ENCODE measurements at regions not wholly inside any gene's neighbourhood (a gene's known extent, or its start where the extent isn't known, plus 50 kb on each side); places are given as distances from the start of the nearest gene placed in this dataset.

GRCh38 chr3:65096110-65096745 is 408.4 kb upstream of the ADAMTS9 start:
- Histone ChIP-seq H3K27me3 (ENCODE audit: control insufficient read depth, insufficient read depth, low read length) (no peaks in the 10 kb centered on the region), H2AFZ (no peak overlapping the region), H3K4me1 (no peaks in the 10 kb centered on the region), H3K4me3 (ENCODE audit: low read depth, low read length) (no peak overlapping the region), H3K36me3 (ENCODE audit: control insufficient read depth, insufficient read depth, low read length) (no peaks in the 10 kb centered on the region), H3K79me2 (no peaks in the 10 kb centered on the region), H3K9me3 (ENCODE audit: control insufficient read depth, low read length) (no peaks in the 10 kb centered on the region), H3K4me2 (ENCODE audit: low read length) (no peak overlapping the region), H3K9ac (no peak overlapping the region), H3K27ac (no peak overlapping the region)
- no peak for TF ChIP-seq CTCF (IDR thresholded peaks at IDR 0.05)

- Histone ChIP-seq H3K4me2 (ENCODE audit: low read length) (no peak overlapping the region), H2AFZ (no peak overlapping the region), H3K36me3 (ENCODE audit: control insufficient read depth, insufficient read depth, low read length) (no peaks in the 10 kb centered on the region), H3K4me1 (no peaks in the 10 kb centered on the region), H3K9ac (no peak overlapping the region), H3K4me3 (ENCODE audit: low read depth, low read length) (no peak overlapping the region), H3K9me3 (ENCODE audit: control insufficient read depth, low read length) (no peaks in the 10 kb centered on the region), H3K27me3 (ENCODE audit: control insufficient read depth, insufficient read depth, low read length) (no peaks in the 10 kb centered on the region), H3K79me2 (no peaks in the 10 kb centered on the region), H3K27ac (no peak overlapping the region)
- TF ChIP-seq CTCF (IDR thresholded peaks at IDR 0.05) = no peak
Measured at GRCh38 chr3:65094723-65095122, 406.9 kb upstream of the ADAMTS9 start.

- Histone ChIP-seq H3K4me2 (ENCODE audit: low read length) (no peak overlapping the region), H3K27me3 (ENCODE audit: control insufficient read depth, insufficient read depth, low read length) (no peaks in the 10 kb centered on the region), H3K9ac (no peak overlapping the region), H3K36me3 (ENCODE audit: control insufficient read depth, insufficient read depth, low read length) (no peaks in the 10 kb centered on the region), H3K27ac (no peak overlapping the region), H3K9me3 (ENCODE audit: control insufficient read depth, low read length) (no peaks in the 10 kb centered on the region), H2AFZ (no peak overlapping the region), H3K4me1 (no peaks in the 10 kb centered on the region), H3K79me2 (no peaks in the 10 kb centered on the region), H3K4me3 (ENCODE audit: low read depth, low read length) (no peak overlapping the region)
- TF ChIP-seq CTCF (IDR thresholded peaks at IDR 0.05) = no peak
Measured at GRCh38 chr3:65093641-65094040, 405.8 kb upstream of the ADAMTS9 start.

GRCh38 chr3:65091565-65091964 is 403.8 kb upstream of the ADAMTS9 start:
- Histone ChIP-seq H3K27ac (no peak overlapping the region), H3K4me2 (ENCODE audit: low read length) (no peak overlapping the region), H3K4me3 (ENCODE audit: low read depth, low read length) (no peak overlapping the region), H3K9me3 (ENCODE audit: control insufficient read depth, low read length) (no peaks in the 10 kb centered on the region), H3K4me1 (peaks cover 8% of the 10 kb centered on the region), H2AFZ (no peak overlapping the region), H3K36me3 (ENCODE audit: control insufficient read depth, insufficient read depth, low read length) (no peaks in the 10 kb centered on the region), H3K79me2 (no peaks in the 10 kb centered on the region), H3K9ac (no peak overlapping the region), H3K27me3 (ENCODE audit: control insufficient read depth, insufficient read depth, low read length) (no peaks in the 10 kb centered on the region)
- no peak for TF ChIP-seq CTCF (IDR thresholded peaks at IDR 0.05)

GRCh38 chr3:65083240-65083639 is 395.4 kb upstream of the ADAMTS9 start:
- peaks cover 8% of the 10 kb centered on the region for H3K4me1 ChIP-seq

More at GRCh38 chr3:65083240-65083639, 395.4 kb upstream of the ADAMTS9 start:
- Histone ChIP-seq H3K36me3 (ENCODE audit: control insufficient read depth, insufficient read depth, low read length) (no peaks in the 10 kb centered on the region), H3K9me3 (ENCODE audit: control insufficient read depth, low read length) (no peaks in the 10 kb centered on the region), H2AFZ (no peak overlapping the region), H3K27ac (no peak overlapping the region), H3K79me2 (no peaks in the 10 kb centered on the region), H3K4me2 (ENCODE audit: low read length) (no peak overlapping the region), H3K4me3 (ENCODE audit: low read depth, low read length) (no peak overlapping the region), H3K27me3 (ENCODE audit: control insufficient read depth, insufficient read depth, low read length) (no peaks in the 10 kb centered on the region), H3K9ac (no peak overlapping the region)
- TF ChIP-seq CTCF (IDR thresholded peaks at IDR 0.05) = no peak

Measured in parathyroid adenoma (tissue), 2 donors.